HFFc6 (cell line): ENCODE measurements at regions not wholly inside any gene's neighbourhood (a gene's known extent, or its start where the extent isn't known, plus 50 kb on each side); places are given as distances from the start of the nearest gene placed in this dataset.
"Not testable (repeated sequence)": the region's sequence is repeated elsewhere in the genome, so short reads cannot be mapped to it uniquely, and the experiment has no call there.

ENCODE experiments used
- DNase-seq: peaks from one replicate; pipeline ENCODE4 v3.0.0-alpha.2; 2018
- H3K27ac Mint-ChIP-seq: 2 replicates; pipeline ENCODE4 v1.8.0; 2020; ENCODE audit warnings: mild to moderate bottlenecking, mixed read lengths
- H3K27me3 Mint-ChIP-seq: 2 replicates; pipeline ENCODE4 v1.8.0; 2021; ENCODE audit warnings: mild to moderate bottlenecking, moderate library complexity, mixed read lengths; ENCODE audit not compliant: insufficient read depth
- H3K36me3 Mint-ChIP-seq: 2 replicates; pipeline ENCODE4 v1.8.0; 2021; ENCODE audit warnings: low read depth, mixed read lengths
- H3K4me1 Mint-ChIP-seq: 2 replicates; pipeline ENCODE4 v1.8.0; 2020; ENCODE audit warnings: low read depth, mixed read lengths
- H3K4me3 Mint-ChIP-seq: 2 replicates; pipeline ENCODE4 v1.8.0; 2020; ENCODE audit warnings: mild to moderate bottlenecking, moderate library complexity, mixed read lengths
- H3K9me3 Mint-ChIP-seq: 2 replicates; pipeline ENCODE4 v1.8.0; 2020; ENCODE audit warnings: mild to moderate bottlenecking, mixed read lengths
- TF ChIP-seq, protein P1 (sequence below): fragments of 200-600 bp; sonication (generic); IDR thresholded peaks from 2 replicates; pipeline ENCODE4 v1.5.0; 2021; ENCODE audit warnings: antibody characterized with exemption, mild to moderate bottlenecking

DNA sequence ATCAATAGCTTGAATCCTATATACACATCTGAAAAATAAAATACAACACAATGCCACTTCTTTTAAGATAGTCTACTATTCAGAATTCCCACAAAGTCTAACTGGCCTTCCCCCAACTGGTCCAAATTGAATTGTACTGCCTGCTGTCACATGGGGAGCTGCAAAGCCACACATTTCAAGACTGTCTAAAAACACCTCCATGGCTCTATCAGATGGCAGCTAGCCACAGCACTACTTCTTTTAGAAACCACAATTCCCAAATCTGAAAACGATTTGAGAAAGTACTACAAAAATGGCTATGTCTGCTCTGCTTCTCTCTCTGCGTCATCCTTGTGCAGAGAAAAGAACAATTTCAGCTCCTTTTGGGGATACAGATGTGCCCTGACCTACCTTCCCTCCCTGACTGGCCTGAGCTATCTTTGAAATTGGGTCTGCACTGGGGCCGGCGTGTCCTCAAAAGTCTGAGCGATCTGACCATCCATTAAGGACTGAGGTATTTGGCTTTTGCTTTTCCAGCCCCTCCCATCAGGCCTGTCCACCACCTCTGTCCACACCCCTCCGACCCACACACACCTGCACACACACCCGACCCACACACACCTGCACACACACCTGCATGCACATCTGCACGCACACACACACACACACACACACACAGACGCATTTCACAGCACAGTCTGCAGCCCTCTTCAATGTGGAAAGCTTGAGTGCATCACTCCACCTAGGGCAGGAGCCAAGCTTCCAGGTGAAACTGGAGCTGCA is 68.6 kb upstream of the IPO5 start:
- DNase-seq, result no peak
- no peak overlapping the region for H3K27ac Mint-ChIP-seq
- TF ChIP-seq, protein P1, sequence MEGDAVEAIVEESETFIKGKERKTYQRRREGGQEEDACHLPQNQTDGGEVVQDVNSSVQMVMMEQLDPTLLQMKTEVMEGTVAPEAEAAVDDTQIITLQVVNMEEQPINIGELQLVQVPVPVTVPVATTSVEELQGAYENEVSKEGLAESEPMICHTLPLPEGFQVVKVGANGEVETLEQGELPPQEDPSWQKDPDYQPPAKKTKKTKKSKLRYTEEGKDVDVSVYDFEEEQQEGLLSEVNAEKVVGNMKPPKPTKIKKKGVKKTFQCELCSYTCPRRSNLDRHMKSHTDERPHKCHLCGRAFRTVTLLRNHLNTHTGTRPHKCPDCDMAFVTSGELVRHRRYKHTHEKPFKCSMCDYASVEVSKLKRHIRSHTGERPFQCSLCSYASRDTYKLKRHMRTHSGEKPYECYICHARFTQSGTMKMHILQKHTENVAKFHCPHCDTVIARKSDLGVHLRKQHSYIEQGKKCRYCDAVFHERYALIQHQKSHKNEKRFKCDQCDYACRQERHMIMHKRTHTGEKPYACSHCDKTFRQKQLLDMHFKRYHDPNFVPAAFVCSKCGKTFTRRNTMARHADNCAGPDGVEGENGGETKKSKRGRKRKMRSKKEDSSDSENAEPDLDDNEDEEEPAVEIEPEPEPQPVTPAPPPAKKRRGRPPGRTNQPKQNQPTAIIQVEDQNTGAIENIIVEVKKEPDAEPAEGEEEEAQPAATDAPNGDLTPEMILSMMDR, result no peak
- no peaks in the 10 kb centered on the region; the same call in 1 of the 2 replicates for H3K27me3 Mint-ChIP-seq
- H3K9me3 Mint-ChIP-seq, result no peaks in the 10 kb centered on the region
- H3K36me3 Mint-ChIP-seq, result peaks cover 7% of the 10 kb centered on the region; the same call in 1 of the 2 replicates
- peaks cover 29% of the 10 kb centered on the region for H3K4me1 Mint-ChIP-seq
- H3K4me3 Mint-ChIP-seq, result no peak overlapping the region

DNA sequence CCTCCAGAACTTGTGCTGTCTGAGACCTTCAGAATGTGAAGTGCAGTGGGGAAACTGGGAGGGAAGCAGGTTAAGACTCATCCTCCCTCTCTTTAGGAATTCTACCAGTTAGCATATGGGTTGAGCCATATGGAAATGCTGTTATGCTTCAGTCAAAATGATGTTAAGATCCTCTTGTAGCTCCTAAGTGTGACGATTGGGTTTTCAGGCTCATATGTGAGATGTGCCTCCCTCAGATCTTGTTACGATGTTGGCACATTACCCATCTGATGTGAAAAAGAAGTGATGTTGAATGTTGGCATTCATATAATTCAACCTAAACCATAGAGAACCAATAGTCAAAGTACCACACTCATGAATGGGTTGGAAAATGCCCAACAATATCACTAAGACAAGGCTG is 67.8 kb upstream of the IPO5 start:
- H3K36me3 Mint-ChIP-seq, result peaks cover 7% of the 10 kb centered on the region; the same call in 1 of the 2 replicates
- no peak overlapping the region for H3K4me3 Mint-ChIP-seq
- no peak for DNase-seq
- H3K4me1 Mint-ChIP-seq, result peaks cover 25% of the 10 kb centered on the region
- H3K27me3 Mint-ChIP-seq, result no peaks in the 10 kb centered on the region; the same call in 1 of the 2 replicates
- no peaks in the 10 kb centered on the region for H3K9me3 Mint-ChIP-seq
- no peak overlapping the region for H3K27ac Mint-ChIP-seq
- TF ChIP-seq, protein P1, result no peak

DNA sequence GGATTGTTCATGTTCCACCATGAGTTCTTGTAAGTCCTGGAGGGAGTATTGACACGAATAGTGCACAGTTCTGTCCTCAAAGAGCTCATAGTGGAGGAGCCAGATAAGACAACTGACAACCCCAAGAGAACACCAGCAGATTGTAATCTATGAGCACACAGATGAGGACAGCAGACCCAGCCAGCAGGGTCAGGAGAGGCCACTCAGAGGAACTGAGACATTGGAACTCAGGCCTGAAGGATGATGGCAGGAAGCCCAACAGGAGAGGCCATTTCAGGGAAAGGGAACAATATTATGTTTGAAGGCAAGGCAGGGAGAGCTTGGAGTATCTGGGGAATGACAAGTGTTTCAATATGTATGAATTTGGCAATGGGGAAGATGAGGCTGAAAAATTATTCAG is 63.7 kb upstream of the IPO5 start:
- Mint-ChIP-seq H3K27me3 (no peaks in the 10 kb centered on the region; the same call in 1 of the 2 replicates), H3K4me1 (peaks cover 23% of the 10 kb centered on the region), H3K36me3 (no peaks in the 10 kb centered on the region), H3K4me3 (no peak overlapping the region), H3K9me3 (no peaks in the 10 kb centered on the region; the same call in 1 of the 2 replicates), H3K27ac (peak overlapping the region; percentile 18; the same call in 1 of the 2 replicates)
- no peak for DNase-seq
- TF ChIP-seq, protein P1, result no peak

DNA sequence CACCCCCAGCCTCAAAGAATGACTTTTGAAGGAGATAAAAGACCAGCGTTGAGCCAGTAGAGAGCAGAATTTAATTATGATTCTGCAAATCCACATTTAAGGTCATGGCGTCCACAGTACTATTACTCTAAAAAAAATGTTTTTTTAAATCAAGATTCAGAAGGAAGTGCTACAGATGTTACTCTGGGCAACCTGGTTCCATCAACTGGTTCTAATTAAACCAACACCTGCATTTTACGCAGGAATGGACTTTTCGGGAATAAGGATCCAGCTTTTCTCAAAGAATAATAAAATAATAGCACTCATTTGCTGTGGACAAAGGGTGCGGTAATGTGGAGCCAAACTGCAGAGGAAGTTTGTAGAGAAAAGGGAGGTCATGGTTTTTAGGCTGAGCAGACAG is 62.9 kb upstream of the IPO5 start:
- TF ChIP-seq, protein P1, result no peak
- Mint-ChIP-seq H3K27me3 (no peaks in the 10 kb centered on the region; the same call in 1 of the 2 replicates), H3K4me1 (peaks cover 23% of the 10 kb centered on the region), H3K4me3 (no peak overlapping the region), H3K36me3 (no peaks in the 10 kb centered on the region), H3K9me3 (no peaks in the 10 kb centered on the region; the same call in 1 of the 2 replicates), H3K27ac (no peak overlapping the region)
- no peak for DNase-seq

DNA sequence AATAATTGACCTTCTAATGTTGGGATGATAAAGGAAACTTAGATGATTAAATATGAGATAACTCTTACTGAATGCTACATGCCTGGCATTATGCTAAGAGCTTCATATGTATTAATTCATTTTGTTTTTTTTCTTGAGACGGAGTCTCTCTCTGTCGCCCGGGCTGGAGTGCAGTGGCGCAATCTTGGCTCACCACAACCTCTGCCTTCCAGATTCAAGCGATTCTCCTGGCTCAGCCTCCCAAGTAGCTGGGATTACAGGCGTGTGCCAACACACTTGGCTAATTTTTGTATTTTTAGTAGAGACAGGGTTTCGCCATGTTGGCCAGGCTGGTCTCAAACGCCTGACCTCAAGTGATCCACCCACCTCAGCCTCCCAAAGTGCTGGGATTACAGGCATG is 61.5 kb upstream of the IPO5 start:
- H3K27me3 Mint-ChIP-seq, H3K4me3 Mint-ChIP-seq, H3K9me3 Mint-ChIP-seq, H3K36me3 Mint-ChIP-seq, H3K27ac Mint-ChIP-seq, DNase-seq: not testable (repeated sequence)
- H3K4me1 Mint-ChIP-seq, result peaks cover 34% of the 10 kb centered on the region

DNA sequence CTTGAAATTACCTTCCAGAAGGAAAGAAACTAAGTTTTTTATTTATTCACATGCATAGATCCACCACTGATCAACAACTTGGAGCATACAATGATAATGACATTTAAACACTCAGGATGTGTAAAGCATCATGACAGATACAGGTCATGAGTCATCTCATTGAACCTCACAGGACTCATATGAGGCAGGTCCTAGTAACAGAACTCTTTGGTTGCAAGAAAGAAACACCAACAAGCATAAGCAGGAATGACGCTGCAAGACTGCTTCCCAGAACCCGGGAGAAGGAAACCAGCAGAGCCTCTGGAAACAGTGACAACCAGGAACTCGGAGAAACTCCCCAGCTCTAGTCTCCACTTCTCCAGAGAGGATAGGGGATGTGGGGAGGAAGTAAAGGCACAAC is 60.8 kb upstream of the IPO5 start:
- Mint-ChIP-seq H3K9me3 (no peaks in the 10 kb centered on the region; the same call in 1 of the 2 replicates), H3K4me3 (no peak overlapping the region), H3K27ac (peak overlapping the region; percentile 79), H3K4me1 (peaks cover 41% of the 10 kb centered on the region), H3K27me3 (no peaks in the 10 kb centered on the region; the same call in 1 of the 2 replicates), H3K36me3 (no peaks in the 10 kb centered on the region)
- DNase-seq, result peak; percentile 65
- TF ChIP-seq, protein P1, result no peak
